ENCODE measurements at regions not wholly inside any gene's neighbourhood (a gene's known extent, or its start where the extent isn't known, plus 50 kb on each side); places are given as distances from the start of the nearest gene placed in this dataset.

DNA sequence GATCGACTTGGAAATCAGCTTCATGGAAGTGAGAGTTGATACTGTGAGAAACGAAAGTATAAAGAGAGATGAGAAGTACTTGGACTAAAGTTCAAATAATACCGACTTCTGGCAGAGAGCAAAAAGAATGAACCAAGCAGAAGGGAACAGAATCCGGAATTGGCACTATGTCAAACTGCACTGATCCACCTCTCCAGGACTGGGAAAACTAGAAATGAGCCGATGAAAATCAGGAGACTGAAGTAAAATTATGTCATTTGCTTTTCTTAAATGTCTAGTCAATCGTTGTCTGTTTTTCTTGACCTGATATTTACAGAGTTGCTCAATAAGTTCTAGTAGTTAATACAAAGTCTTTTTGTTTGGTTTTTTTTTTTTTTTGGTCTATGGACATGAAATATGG lies 163.0 kb upstream of the FOXG1 start:
- Histone ChIP-seq H3K9me3 (ENCODE audit: control insufficient read depth in 3 of 3, low read length in 3 of 3) (no peaks in the 10 kb centered on the region), H3K9ac (ENCODE audit: low read depth in 1 of 3, low read length in 3 of 3) (no peak overlapping the region), H3K36me3 (ENCODE audit: control insufficient read depth in 3 of 3, insufficient read depth in 3 of 3, low read length in 3 of 3) (no peaks in the 10 kb centered on the region), H3K4me3 (ENCODE audit: low read length in 3 of 3) (no peak overlapping the region), H3K4me1 (ENCODE audit: control insufficient read depth in 3 of 3, insufficient read depth in 3 of 3, low read length in 3 of 3) (no peaks in the 10 kb centered on the region), H3K27me3 (ENCODE audit: control insufficient read depth in 3 of 3, insufficient read depth in 3 of 3, low read length in 3 of 3) (no peaks in the 10 kb centered on the region), H3K27ac (ENCODE audit: low read depth, low read length) (no peak overlapping the region)

GRCh38 chr14:28607661-28608060 lies 158.9 kb upstream of the FOXG1 start:
- Histone ChIP-seq H3K9ac (ENCODE audit: low read depth in 1 of 3, low read length in 3 of 3) (no peak overlapping the region), H3K9me3 (ENCODE audit: control insufficient read depth in 3 of 3, low read length in 3 of 3) (no peaks in the 10 kb centered on the region), H3K4me1 (ENCODE audit: control insufficient read depth in 3 of 3, insufficient read depth in 3 of 3, low read length in 3 of 3) (no peaks in the 10 kb centered on the region), H3K27me3 (ENCODE audit: control insufficient read depth in 3 of 3, insufficient read depth in 3 of 3, low read length in 3 of 3) (no peaks in the 10 kb centered on the region), H3K36me3 (ENCODE audit: control insufficient read depth in 3 of 3, insufficient read depth in 3 of 3, low read length in 3 of 3) (no peaks in the 10 kb centered on the region), H3K4me3 (ENCODE audit: low read length in 3 of 3) (no peak overlapping the region), H3K27ac (ENCODE audit: low read depth, low read length) (no peak overlapping the region)

- no peak overlapping the region for H3K9ac ChIP-seq (ENCODE audit: low read depth in 1 of 3, low read length in 3 of 3)
- no peak overlapping the region for H3K27ac ChIP-seq (ENCODE audit: low read depth, low read length)
- H3K9me3 ChIP-seq (ENCODE audit: control insufficient read depth in 3 of 3, low read length in 3 of 3): no peaks in the 10 kb centered on the region
- no peaks in the 10 kb centered on the region for H3K36me3 ChIP-seq (ENCODE audit: control insufficient read depth in 3 of 3, insufficient read depth in 3 of 3, low read length in 3 of 3)
- H3K4me3 ChIP-seq (ENCODE audit: low read length in 3 of 3): no peak overlapping the region
- no peaks in the 10 kb centered on the region for H3K4me1 ChIP-seq (ENCODE audit: control insufficient read depth in 3 of 3, insufficient read depth in 3 of 3, low read length in 3 of 3)
- H3K27me3 ChIP-seq (ENCODE audit: control insufficient read depth in 3 of 3, insufficient read depth in 3 of 3, low read length in 3 of 3): no peaks in the 10 kb centered on the region
Observed at GRCh38 chr14:28608443-28608842, 158.1 kb upstream of the FOXG1 start.

DNA sequence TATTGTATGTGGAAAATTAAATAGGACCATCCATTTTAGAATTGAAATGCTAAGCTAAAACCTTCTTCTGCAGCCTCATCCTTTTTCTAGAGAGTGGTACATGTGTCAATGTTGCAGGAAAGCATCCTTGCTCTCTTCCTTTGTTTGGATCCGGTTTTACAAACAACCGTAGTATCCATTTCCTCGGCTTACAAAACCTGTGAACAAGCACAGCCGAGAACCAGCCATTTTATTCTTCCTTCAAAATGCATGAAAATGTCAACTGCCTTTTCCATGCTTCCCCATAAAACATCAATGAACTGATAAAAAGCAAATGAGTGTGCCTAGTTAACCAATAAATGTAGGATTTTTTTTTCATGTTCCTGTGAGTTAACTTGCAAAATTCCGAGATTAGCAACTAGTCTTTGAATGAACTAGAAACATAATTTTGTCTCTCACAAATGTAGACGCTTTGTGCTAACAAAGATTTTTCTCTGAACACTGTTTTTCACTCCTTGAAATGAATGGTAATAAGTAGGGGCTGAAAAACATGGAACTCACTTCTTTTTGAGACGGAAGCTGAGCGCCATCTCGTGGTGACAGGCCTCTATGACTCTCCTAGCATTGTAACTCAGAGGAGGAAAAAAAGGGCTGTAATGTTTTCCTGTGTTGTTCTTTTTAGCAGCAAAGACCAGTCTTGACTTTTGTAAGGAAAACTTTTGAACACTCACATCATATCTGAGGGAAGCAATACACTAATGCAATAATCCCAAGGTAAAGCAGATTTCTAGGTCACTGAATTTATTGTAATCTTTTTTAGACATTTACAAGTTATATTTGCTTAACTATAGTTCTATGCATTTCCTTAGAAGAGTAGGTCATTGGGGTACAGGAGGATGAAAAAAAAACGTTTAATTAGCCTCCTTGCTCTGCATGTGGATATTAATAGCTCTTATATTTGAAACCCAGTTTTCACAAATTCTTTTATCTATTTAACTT lies 157.4 kb upstream of the FOXG1 start:
- no peaks in the 10 kb centered on the region for H3K36me3 ChIP-seq (ENCODE audit: control insufficient read depth in 3 of 3, insufficient read depth in 3 of 3, low read length in 3 of 3)
- no peaks in the 10 kb centered on the region for H3K27me3 ChIP-seq (ENCODE audit: control insufficient read depth in 3 of 3, insufficient read depth in 3 of 3, low read length in 3 of 3)
- H3K4me3 ChIP-seq (ENCODE audit: low read length in 3 of 3): no peak overlapping the region
- H3K9me3 ChIP-seq (ENCODE audit: control insufficient read depth in 3 of 3, low read length in 3 of 3): no peaks in the 10 kb centered on the region
- no peak overlapping the region for H3K9ac ChIP-seq (ENCODE audit: low read depth in 1 of 3, low read length in 3 of 3)
- H3K4me1 ChIP-seq (ENCODE audit: control insufficient read depth in 3 of 3, insufficient read depth in 3 of 3, low read length in 3 of 3): no peaks in the 10 kb centered on the region
- H3K27ac ChIP-seq (ENCODE audit: low read depth, low read length): no peak overlapping the region

GRCh38 chr14:28612414-28612813 lies 154.2 kb upstream of the FOXG1 start:
- Histone ChIP-seq H3K4me1 (ENCODE audit: control insufficient read depth in 3 of 3, insufficient read depth in 3 of 3, low read length in 3 of 3) (no peaks in the 10 kb centered on the region), H3K27ac (ENCODE audit: low read depth, low read length) (no peak overlapping the region)

GRCh38 chr14:28613532-28613931 lies 153.1 kb upstream of the FOXG1 start:
- Histone ChIP-seq H3K4me1 (ENCODE audit: control insufficient read depth in 3 of 3, insufficient read depth in 3 of 3, low read length in 3 of 3) (no peaks in the 10 kb centered on the region), H3K36me3 (ENCODE audit: control insufficient read depth in 3 of 3, insufficient read depth in 3 of 3, low read length in 3 of 3) (no peaks in the 10 kb centered on the region), H3K27ac (ENCODE audit: low read depth, low read length) (no peak overlapping the region), H3K9ac (ENCODE audit: low read depth in 1 of 3, low read length in 3 of 3) (no peak overlapping the region), H3K4me3 (ENCODE audit: low read length in 3 of 3) (no peak overlapping the region), H3K27me3 (ENCODE audit: control insufficient read depth in 3 of 3, insufficient read depth in 3 of 3, low read length in 3 of 3) (no peaks in the 10 kb centered on the region), H3K9me3 (ENCODE audit: control insufficient read depth in 3 of 3, low read length in 3 of 3) (no peaks in the 10 kb centered on the region)

More at GRCh38 chr14:28612414-28612813, 154.2 kb upstream of the FOXG1 start:
- Histone ChIP-seq H3K4me3 (ENCODE audit: low read length in 3 of 3) (no peak overlapping the region), H3K9ac (ENCODE audit: low read depth in 1 of 3, low read length in 3 of 3) (no peak overlapping the region), H3K9me3 (ENCODE audit: control insufficient read depth in 3 of 3, low read length in 3 of 3) (no peaks in the 10 kb centered on the region), H3K27me3 (ENCODE audit: control insufficient read depth in 3 of 3, insufficient read depth in 3 of 3, low read length in 3 of 3) (no peaks in the 10 kb centered on the region), H3K36me3 (ENCODE audit: control insufficient read depth in 3 of 3, insufficient read depth in 3 of 3, low read length in 3 of 3) (no peaks in the 10 kb centered on the region)

DNA sequence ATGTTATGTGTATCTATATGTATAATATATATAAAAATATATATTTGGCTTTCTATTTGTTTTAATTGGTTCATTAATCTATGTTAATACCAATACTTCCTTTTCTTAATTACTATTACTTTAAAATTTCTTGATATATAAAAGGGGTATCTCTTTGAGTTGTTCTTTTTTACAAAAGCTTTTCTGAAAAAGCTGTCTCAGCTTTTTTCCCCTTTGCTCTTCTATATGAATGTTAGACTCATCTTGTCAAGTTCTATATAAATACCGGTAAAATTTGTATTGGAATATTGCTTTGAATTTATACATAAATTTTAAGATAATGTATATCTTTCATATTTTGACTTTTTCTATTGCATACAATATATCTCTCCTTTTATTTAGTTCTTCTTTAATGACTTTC lies 139.8 kb upstream of the FOXG1 start:
- H3K27ac ChIP-seq (ENCODE audit: low read depth, low read length): no peak overlapping the region
- no peak overlapping the region for H3K9ac ChIP-seq (ENCODE audit: low read depth in 1 of 3, low read length in 3 of 3)
- H3K36me3 ChIP-seq (ENCODE audit: control insufficient read depth in 3 of 3, insufficient read depth in 3 of 3, low read length in 3 of 3): no peaks in the 10 kb centered on the region
- no peaks in the 10 kb centered on the region for H3K27me3 ChIP-seq (ENCODE audit: control insufficient read depth in 3 of 3, insufficient read depth in 3 of 3, low read length in 3 of 3)
- no peaks in the 10 kb centered on the region for H3K9me3 ChIP-seq (ENCODE audit: control insufficient read depth in 3 of 3, low read length in 3 of 3)
- H3K4me1 ChIP-seq (ENCODE audit: control insufficient read depth in 3 of 3, insufficient read depth in 3 of 3, low read length in 3 of 3): no peaks in the 10 kb centered on the region
- H3K4me3 ChIP-seq (ENCODE audit: low read length in 3 of 3): no peak overlapping the region

GRCh38 chr14:28629328-28630004 lies 137.1 kb upstream of the FOXG1 start:
- no peak overlapping the region for H3K27ac ChIP-seq (ENCODE audit: low read depth, low read length)
- H3K9ac ChIP-seq (ENCODE audit: low read depth in 1 of 3, low read length in 3 of 3): no peak overlapping the region
- no peaks in the 10 kb centered on the region for H3K27me3 ChIP-seq (ENCODE audit: control insufficient read depth in 3 of 3, insufficient read depth in 3 of 3, low read length in 3 of 3)
- H3K4me3 ChIP-seq (ENCODE audit: low read length in 3 of 3): no peak overlapping the region
- no peaks in the 10 kb centered on the region for H3K36me3 ChIP-seq (ENCODE audit: control insufficient read depth in 3 of 3, insufficient read depth in 3 of 3, low read length in 3 of 3)
- no peaks in the 10 kb centered on the region for H3K9me3 ChIP-seq (ENCODE audit: control insufficient read depth in 3 of 3, low read length in 3 of 3)
- H3K4me1 ChIP-seq (ENCODE audit: control insufficient read depth in 3 of 3, insufficient read depth in 3 of 3, low read length in 3 of 3): no peaks in the 10 kb centered on the region

DNA sequence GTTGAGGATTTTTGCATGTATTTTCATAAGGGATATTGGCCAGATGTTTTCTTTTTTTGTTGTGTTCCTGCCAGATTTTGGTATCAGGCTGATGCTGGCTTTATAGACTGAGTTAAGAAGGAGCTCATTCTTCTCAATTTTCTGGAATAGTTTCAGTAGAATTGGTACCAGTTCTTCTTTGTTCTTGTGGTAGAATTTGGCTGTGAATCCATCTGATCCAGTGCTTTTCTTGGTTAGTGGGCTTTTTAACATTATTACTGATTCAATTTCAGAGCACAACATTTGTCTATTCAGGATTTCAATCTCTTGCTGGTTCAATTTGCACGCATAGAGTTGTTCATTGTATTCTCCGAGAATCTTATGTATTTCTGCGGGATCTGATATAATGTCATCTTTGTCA lies 136.5 kb upstream of the FOXG1 start:
- Histone ChIP-seq H3K27ac (ENCODE audit: low read depth, low read length) (no peak overlapping the region), H3K4me3 (ENCODE audit: low read length in 3 of 3) (no peak overlapping the region), H3K9me3 (ENCODE audit: control insufficient read depth in 3 of 3, low read length in 3 of 3) (no peaks in the 10 kb centered on the region), H3K4me1 (ENCODE audit: control insufficient read depth in 3 of 3, insufficient read depth in 3 of 3, low read length in 3 of 3) (no peaks in the 10 kb centered on the region), H3K27me3 (ENCODE audit: control insufficient read depth in 3 of 3, insufficient read depth in 3 of 3, low read length in 3 of 3) (no peaks in the 10 kb centered on the region), H3K36me3 (ENCODE audit: control insufficient read depth in 3 of 3, insufficient read depth in 3 of 3, low read length in 3 of 3) (no peaks in the 10 kb centered on the region), H3K9ac (ENCODE audit: low read depth in 1 of 3, low read length in 3 of 3) (no peak overlapping the region)

GRCh38 chr14:28635387-28635786 lies 131.2 kb upstream of the FOXG1 start:
- Histone ChIP-seq H3K27ac (ENCODE audit: low read depth, low read length) (no peak overlapping the region), H3K36me3 (ENCODE audit: control insufficient read depth in 3 of 3, insufficient read depth in 3 of 3, low read length in 3 of 3) (no peaks in the 10 kb centered on the region)

More at GRCh38 chr14:28635387-28635786, 131.2 kb upstream of the FOXG1 start:
- no peaks in the 10 kb centered on the region for H3K4me1 ChIP-seq (ENCODE audit: control insufficient read depth in 3 of 3, insufficient read depth in 3 of 3, low read length in 3 of 3)
- H3K9me3 ChIP-seq (ENCODE audit: control insufficient read depth in 3 of 3, low read length in 3 of 3): no peaks in the 10 kb centered on the region
- no peak overlapping the region for H3K9ac ChIP-seq (ENCODE audit: low read depth in 1 of 3, low read length in 3 of 3)
- H3K27me3 ChIP-seq (ENCODE audit: control insufficient read depth in 3 of 3, insufficient read depth in 3 of 3, low read length in 3 of 3): no peaks in the 10 kb centered on the region
- H3K4me3 ChIP-seq (ENCODE audit: low read length in 3 of 3): no peak overlapping the region

All from skeletal muscle tissue (tissue), 3 donors.